Endometrial microvascular endothelial cells (primary cell): ENCODE measurements at regions not wholly inside any gene's neighbourhood (a gene's known extent, or its start where the extent isn't known, plus 50 kb on each side); places are given as distances from the start of the nearest gene placed in this dataset.

ENCODE experiments used
- in situ Hi-C: cut with HindIII; loops from 2 replicates; pipeline ENCODE4 v1.10.0; 2017; ENCODE audit warnings: low sequenced_read_pairs, low pct_unique_long_range_greater_than_20kb; ENCODE audit errors: inconsistent ontology term

DNA sequence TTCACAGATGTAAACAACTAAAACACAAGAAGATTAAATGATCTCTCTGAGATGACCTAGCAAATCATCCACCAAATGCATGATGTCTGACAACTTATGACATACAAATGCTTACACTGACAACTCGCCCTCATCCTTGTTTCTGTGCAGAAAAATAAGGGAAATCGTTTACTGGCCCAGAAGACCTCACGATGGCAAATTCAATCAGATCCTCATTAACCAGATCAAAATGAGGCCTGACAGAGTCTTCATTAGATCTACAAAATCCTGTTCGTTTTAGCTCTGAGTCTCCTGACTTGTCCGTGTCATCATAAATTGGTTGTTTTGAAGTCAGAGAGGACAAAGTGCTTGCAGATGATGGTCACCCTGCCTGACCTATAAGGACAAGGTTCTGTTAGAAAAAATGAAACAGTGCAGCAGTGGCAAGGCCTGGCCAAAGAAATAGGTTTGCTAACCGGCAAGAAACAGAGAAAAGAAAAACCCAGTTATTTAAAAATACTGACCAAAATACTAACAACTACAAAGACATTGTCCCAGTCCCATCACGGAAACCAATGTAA lies 109.5 kb downstream of the BTG1 start:
- in situ Hi-C loops: no loop called here

DNA sequence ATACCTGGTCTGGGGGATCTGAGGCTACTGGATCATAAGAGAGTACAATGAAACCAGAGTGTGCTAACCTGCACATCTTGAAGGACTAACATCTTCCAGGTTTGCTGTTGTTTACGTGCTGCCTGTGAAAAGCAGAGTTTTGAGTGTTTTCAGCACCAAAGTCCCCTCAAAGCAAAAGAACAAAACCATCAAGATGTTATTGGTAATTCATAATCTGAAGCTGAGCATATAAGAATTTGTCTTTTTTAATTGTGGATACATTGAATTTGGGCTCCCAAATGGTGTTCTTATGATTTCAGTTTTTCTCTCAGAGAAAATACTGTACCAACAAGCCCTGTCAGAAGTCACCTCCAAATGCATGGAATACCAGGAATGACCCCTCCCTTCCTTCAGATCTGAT lies 110.2 kb downstream of the BTG1 start:
- in situ Hi-C loops: no loop called here

DNA sequence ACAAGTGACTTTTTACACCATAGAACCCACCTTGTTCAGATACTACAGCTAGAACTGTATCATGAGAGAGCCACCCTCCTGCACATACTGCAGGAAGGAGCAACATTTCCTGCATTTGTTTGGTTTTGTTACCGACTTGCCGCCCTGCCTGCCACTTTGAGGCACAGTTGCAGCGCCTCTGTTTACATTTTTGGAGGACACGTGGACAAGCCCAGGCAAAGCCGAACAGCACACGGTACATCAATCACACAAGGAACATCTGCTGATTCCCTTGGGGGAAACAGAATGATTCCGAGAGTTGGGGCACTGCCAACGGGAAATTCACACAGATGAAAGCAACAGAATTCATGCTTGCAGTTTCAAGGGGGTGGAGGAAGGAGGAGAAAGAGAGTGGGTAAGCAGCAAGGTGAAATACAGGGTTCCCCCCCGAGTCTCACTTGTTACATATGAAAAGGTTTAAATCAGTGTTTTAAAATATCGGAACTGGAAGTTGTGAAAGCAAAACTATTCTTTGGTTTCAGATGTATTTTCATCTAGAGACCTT lies 110.7 kb downstream of the BTG1 start:
- in situ Hi-C loops: no loop called here

DNA sequence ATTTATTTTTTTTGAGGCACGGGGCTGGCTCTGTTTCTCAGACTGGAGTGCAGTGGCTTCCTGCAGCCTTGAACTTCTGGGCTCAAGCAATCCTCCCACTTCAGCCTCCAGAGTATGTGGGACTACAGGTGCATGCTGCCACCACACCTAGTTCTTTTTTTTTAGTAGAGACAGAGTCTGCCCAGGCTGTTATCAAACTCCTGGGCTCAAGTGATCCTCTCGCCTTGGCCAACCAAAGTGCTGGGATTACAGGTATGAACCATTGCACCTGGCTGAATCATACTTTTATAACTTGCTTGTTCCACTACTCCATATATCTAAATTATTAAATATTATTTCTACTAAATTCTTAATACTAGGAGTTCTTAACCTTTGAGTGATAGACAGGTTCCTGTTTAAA lies 111.6 kb downstream of the BTG1 start:
- in situ Hi-C loops: no loop called here

DNA sequence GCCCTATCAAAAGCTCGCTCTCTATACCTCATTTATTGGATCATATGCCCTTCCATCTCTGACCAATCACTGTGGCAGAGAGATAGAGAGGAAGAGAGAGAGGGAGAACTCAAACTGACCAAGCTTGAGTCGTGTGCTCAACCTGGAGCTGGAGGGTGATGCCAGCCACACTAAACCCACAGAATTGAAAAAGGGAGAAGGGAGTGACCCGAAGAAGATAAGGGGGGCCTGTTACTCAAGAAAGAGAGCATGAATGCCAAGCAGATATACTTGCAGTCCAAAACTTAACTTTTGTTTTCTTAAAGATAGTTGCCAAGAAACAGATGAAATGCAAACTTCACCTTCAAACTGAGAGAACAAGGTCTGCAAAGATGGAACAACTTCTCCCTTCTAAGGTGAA lies 112.7 kb downstream of the BTG1 start:
- in situ Hi-C loops: no loop called here

DNA sequence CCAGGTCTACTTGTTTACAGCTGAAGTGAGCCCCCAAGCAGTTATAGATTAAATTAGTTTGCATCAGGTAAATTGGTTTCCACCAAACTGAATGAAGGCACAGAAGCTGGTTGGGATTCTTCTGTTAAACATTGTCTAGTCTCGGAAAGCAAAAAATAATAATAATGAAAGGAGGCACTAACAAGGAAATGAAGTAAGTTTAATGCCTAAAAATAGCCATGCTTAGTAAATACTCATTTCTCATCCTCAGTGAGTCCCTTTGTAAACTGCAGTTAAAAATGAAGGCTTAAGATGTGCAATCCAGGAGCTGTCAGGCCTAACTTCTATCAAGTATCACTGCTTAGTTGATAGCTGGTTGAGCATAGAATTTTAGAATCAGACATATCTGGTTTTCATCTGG lies 113.5 kb downstream of the BTG1 start:
- in situ Hi-C loops: no loop called here

DNA sequence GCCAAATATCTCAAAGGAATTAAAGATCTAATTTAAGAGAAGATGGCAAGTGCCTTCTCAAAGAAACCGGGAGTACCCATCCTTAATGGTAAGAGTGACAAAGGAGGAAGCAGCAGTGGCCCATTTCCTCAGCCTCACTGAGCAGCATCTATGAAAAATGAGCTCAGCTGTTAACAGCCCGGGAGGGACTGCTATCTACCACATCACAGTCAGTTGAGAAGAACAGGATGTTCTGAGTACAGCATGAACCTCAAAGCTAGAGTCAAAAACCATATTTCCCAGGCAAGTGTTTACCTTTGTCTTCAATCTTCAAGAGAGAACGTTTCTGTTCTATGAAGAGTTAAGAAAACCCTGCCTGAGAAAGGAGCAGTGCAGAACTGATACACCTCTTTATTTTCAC lies 115.0 kb downstream of the BTG1 start:
- in situ Hi-C loops: no loop called here

DNA sequence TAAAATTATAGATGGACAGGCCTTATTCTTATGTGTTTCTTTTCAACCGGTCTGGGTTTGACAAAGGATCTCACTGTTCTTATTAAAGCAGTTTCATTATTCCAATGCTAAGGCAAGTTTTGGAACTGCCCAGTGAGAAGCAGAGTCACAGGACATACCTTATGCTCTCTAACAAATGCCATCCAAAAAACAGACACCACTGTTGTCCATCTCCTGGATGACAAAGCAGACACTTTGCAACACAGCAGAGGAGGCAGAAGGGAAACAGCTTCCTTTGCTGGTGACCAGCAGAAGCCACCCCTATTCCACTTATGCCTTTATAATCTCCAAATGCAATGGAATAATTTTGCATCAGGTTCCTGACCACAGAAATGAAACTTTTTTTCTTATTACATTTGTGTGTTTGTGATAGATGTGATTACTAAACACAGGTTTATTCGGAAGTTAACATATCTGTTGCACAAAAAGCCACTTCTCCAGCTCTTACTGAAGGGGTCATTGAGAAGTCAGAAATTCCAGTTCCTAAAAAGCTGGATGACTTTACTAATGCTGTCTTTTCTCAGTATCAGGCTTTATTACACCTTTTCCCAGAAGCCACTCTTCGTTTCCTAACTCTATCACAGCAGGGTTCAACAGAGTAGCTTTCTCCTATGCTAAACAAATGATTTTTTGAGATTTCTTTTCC lies 115.6 kb downstream of the BTG1 start:
- in situ Hi-C loops: no loop called here

DNA sequence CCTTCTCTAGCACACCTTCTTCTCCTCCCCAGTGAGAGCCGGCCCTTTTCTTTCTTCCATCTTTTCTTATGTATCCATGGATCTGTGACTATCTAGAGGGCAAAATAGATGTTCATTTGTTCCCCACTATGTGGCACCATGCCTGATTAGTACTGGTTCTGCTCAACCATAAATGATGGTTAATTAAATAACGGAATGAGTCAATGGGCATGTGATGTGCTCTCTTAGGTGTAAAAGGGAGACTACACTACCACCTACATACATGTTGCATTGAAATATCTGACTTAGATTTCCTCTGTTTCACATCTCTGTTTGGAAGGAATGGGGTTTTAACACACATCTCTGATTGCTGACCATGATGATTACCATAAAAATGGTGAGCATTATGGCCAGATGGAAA lies 116.5 kb downstream of the BTG1 start:
- in situ Hi-C loops: no loop called here

DNA sequence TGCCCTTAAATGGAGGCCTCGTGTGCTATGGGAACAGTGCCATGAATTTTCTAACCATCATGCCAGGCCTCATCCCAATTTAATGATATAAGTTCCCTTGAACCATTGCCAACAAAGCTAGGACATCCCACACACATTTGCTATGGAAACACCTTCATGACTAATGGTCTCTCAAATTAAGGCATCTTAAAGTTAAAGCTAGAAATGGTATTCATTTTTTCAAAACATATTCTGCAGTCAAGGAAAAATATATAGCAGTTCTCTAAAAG lies 117.3 kb downstream of the BTG1 start:
- in situ Hi-C loops: no loop called here

DNA sequence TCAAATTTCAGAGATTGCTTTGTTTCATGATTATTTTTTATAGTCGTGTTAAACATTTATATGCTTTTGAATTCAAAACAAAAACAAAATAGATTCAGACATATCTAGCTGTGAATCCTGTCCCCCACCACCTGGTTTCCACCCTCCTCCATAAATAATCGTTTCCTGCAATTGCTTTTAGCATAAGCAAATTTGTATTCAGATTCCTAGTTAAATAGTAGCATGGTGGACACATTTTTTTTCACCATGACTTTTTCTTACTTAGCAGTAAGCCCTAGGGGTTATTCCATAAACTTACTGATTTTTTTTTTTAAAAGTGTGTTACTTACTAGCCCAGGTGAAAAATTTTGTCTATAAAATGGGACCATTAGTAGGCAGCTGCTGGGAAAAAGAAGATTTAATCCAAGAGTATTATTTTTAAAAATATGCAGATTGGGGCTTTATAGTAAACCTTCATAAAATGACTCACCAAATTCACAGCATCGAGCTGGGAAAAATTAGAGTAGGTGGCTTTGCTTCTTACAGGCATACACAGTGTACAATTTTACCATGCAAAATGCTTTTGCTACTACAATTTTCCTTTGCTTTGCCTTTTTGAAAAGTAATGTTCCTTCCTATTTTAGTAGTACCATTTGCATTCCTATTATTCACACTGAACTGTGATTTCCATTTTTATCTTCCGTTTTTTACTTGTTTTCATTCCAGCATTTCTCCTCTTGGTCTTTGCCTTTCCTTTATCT lies 117.8 kb downstream of the BTG1 start:
- in situ Hi-C loops: no loop called here

DNA sequence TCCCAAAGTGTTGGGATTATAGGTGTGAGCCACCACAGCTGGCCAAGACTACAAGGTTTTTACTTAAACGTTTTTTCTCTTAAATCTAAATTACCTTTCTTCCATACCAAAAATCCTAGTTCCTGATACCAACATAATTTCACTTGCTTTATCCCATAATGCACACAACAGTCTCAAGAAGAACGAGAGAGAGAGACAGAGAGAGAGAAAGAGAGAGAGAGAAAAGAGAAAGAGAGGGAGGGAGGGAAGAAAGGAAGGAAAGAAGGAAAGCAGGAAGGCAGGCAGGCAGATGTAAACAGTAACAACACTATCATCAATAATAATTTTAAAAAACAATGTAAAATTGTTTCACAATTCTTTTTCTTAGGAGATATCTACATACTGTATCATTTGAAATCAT lies 118.4 kb downstream of the BTG1 start:
- in situ Hi-C loops: no loop called here

DNA sequence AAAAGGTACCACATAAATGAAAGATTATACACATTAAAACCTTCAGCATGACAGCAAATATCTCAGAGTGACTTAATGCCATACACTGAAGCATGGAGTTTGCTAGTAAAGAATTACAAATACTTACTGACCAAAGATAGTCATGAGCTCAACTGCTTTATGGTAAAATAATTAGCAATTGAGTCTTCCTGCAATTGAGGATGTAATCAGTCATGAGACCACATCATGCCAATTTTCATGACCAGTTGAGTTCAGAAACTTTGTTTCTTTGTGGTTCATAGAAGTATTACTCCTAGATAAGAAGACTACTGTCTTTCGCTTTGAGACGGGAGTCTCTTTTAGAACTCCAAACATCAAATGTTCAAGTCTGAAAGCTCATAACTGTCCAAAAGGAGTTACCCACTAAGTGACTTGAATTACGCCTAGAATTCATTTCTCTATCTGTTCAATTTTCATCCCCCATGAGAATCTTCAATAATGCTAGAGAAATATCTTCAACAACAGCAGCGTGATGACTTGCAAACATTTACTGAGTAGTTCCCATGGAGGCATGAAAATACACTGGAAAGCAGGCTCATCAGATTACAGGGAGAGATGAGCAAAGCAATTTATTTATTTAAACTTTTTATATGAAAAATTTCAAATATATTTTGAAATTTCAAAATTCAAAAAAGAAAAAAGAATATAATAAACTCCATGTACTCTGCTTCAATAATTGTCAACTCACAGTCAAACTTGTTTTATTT lies 120.0 kb downstream of the BTG1 start:
- in situ Hi-C loops: no loop called here

DNA sequence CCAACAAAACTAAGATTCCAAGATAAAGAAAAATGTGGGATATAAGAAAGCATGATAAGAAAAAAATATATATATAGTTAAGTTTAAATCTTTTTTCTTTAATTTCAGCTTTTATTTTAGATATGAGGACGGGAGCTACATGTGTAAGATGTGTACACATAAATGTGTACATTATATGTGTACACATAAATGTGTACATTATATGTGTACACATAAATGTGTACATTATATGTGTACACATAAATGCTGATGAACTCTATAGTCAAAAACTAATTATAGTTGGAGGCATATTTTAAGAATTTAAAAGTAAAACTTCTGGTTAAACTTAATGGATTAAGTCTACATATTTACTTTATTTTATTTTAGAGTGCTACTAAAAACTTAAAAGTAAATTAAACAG lies 123.6 kb downstream of the BTG1 start:
- in situ Hi-C loops: no loop called here

DNA sequence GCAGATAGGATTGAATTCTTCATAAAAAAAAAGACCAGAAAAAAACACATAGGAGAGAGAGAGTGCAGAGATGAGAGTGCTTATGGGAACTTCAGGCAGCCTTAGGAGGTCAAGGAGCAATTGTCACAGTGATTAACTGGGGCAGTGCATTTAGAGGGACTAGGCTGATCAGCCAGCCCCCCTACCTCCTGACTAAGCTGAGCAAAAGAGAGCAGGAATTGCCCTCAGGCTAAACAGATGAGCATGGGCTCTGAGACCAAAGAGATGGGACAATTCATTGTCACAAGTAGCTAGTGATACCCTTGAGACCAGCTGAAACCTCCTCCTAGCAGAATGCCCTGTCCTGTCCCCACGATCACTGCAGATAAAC lies 124.0 kb downstream of the BTG1 start:
- in situ Hi-C loops: no loop called here

DNA sequence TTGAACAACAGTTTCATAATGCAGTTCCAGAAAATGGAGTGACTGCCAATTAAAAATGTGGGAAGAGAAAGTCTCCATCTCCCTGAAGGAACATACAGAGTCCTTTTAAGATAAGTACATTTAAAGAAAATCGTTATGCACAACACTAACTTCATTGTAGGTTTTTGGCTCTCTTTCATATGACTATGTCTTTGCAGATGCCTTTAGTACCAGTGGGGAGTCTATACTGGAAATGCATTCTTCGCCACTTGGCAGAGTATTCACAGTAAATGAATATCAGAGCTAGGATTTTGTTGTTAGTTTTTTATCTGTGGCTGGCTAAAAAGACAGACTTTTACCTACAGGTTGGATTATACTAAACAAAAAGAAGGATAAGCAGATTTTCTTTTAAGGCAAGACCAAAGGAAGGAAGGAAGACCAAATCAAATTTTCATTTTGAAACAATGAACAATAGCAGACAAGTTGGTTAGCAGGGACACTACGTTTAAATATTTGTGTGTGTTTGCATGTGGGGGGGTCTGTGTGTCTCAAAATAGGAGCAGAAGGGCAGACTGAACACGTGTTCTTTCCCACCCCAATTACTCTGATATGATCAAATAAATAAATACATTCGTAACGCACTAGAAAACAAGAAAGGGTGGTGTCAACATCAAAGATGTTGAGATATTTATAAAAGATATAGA lies 124.5 kb downstream of the BTG1 start:
- in situ Hi-C loops: no loop called here

DNA sequence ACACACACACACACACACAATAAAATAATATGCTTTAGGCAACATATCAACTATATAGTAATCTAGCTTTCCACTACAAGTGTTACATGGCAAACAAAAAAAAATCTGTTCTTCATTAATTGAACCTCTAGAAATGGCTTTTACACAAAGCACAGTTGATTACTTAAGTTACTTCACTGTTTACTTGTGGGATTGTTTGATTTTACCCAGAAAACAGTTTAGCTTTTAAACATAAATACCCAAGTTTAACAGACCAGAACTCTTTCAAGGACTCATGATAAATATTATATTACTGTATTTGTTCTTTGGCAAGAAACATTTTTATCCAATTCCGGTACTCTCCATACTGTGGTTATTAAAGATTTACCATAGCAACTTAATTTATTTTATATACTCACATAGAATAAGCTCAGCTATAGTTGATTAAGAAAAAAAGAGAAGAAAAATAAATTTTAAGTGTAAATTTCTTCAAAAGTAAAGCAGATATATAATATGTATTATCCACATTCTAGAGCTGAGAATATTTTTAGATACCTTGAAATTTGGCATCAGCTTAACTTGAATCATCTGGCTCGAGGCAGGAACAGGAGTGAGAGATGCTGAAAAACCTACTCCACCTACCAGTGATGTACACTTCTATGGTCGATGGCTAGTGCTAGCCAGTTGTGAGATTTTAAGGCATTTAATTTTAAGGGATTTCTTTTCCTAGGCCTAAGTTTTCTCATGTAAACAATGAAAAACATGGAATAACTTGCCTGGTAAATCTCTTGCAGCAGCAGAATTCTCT lies 126.0 kb downstream of the BTG1 start:
- in situ Hi-C loops: no loop called here

DNA sequence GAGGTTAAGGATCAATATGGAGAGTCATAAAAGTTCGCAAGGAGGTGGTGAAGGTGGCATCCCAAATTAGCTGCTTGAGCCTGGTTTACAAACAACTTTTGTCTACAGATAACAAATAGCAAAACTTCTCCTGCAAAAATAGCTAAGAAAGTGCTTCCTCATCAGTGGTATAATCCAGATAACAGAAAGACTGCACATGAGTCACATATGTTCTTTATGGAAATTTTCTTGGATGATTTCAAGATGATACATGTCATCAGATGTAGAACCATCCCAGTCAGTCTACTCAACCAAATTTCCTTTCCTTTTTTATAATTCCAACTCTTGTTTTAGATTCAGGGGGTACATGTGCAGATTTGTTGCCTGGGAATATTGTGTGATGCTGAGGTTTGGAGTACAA lies 133.0 kb downstream of the BTG1 start:
- in situ Hi-C loops: no loop called here
